B cell (primary cell): ENCODE measurements at regions not wholly inside any gene's neighbourhood (a gene's known extent, or its start where the extent isn't known, plus 50 kb on each side); places are given as distances from the start of the nearest gene placed in this dataset.

Experiments
- ATAC-seq: fragments of 200-7000 bp; cut with Tn5 transposase; one replicate; pipeline ENCODE4 v1.10.0; 2021; ENCODE audit warnings: low read depth, mild to moderate bottlenecking, moderate number of reproducible peaks, moderate library complexity
- CTCF ChIA-PET: fragments of 350-600 bp; sonication (Branson Sonifier 250); formaldehyde crosslinking; loops from one replicate; lab custom pipeline; 2021; ENCODE audit warnings: antibody characterized with exemption, inconsistent platforms; lab: Charles Lee
- POLR2A ChIA-PET: fragments of 350-600 bp; sonication (Branson Sonifier 250); formaldehyde crosslinking; loops from one replicate; lab custom pipeline; 2021; ENCODE audit warnings: antibody characterized with exemption; lab: Charles Lee
- DNase-seq: peaks from one replicate; pipeline ENCODE4 v3.0.0; 2013
- H2AFZ ChIP-seq: 2 replicates; pipeline ENCODE4 v1.6.1; 2012; ENCODE audit warnings: mild to moderate bottlenecking, low read depth, low read length; ENCODE audit not compliant: insufficient read depth, poor library complexity, severe bottlenecking
- H3K27ac ChIP-seq, 2 donors: 1 replicate in 1 of 2; 2 replicates in 1 of 2; pipeline ENCODE4 v1.5.1; 2012 to 2013; ENCODE audit warnings: low read length in 2 of 2, mild to moderate bottlenecking in 2 of 2, moderate library complexity in 1 of 2
- H3K27me3 ChIP-seq, 4 experiments: fragments of 200-600 bp in 1 of 4; sonication (generic) in 1 of 4; replicated peaks in 1 of 4; 1 replicate in 2 of 4; 2 replicates in 2 of 4; pipeline versions ENCODE4 v1.6.1 to v1.7.0; 2013 to 2016; ENCODE audit warnings: low read length in 3 of 4, mild to moderate bottlenecking in 2 of 4, mixed read lengths in 1 of 4, moderate library complexity in 1 of 4; ENCODE audit not compliant: insufficient read depth in 4 of 4, control insufficient read depth in 3 of 4; ENCODE audit errors: control extremely low read depth in 1 of 4
- H3K36me3 ChIP-seq, 2 experiments: replicated peaks in 1 of 2; 1 replicate in 1 of 2; 2 replicates in 1 of 2; pipeline versions ENCODE4 v1.6.1 to v1.7.1; 2013; ENCODE audit warnings: low read length in 1 of 2; ENCODE audit not compliant: insufficient read depth in 2 of 2, control insufficient read depth in 1 of 2; ENCODE audit errors: control extremely low read depth in 1 of 2, extremely low read depth in 1 of 2
- H3K4me1 ChIP-seq, 2 donors: fragments of 200-600 bp in 1 of 2; sonication (generic) in 1 of 2; 1 replicate in 1 of 2; 2 replicates in 1 of 2; pipeline versions ENCODE4 v1.5.1 to v1.6.1; 2013 to 2017; ENCODE audit warnings: low read length in 2 of 2; ENCODE audit not compliant: control insufficient read depth in 2 of 2, insufficient read depth in 2 of 2
- H3K4me2 ChIP-seq: replicated peaks from 2 replicates; pipeline ENCODE3; 2012; ENCODE audit warnings: mild to moderate bottlenecking, low read depth, low read length; ENCODE audit not compliant: poor library complexity, severe bottlenecking
- H3K4me3 ChIP-seq, 5 experiments: fragments of 200-600 bp in 1 of 5; sonication (generic) in 1 of 5; 1 replicate in 3 of 5; 2 replicates in 2 of 5; pipeline versions ENCODE4 v1.5.1 to v1.7.0; 2011 to 2016; ENCODE audit warnings: low read length in 4 of 5, mild to moderate bottlenecking in 4 of 5, low read depth in 2 of 5, control low read depth in 1 of 5, moderate library complexity in 1 of 5; ENCODE audit not compliant: insufficient read depth in 1 of 5; ENCODE audit errors: control extremely low read depth in 1 of 5, extremely low read depth in 1 of 5
- H3K79me2 ChIP-seq: fragments of 200-600 bp; sonication (generic); one replicate; pipeline ENCODE4 v1.6.0; 2016; ENCODE audit warnings: low read length; ENCODE audit not compliant: control insufficient read depth, insufficient read depth
- H3K9ac ChIP-seq: fragments of 200-600 bp; sonication (generic); 2 replicates; pipeline ENCODE4 v1.6.1; 2017; ENCODE audit warnings: mild to moderate bottlenecking, low read length, moderate library complexity
- H3K9me3 ChIP-seq, 3 donors: one replicate each; pipeline versions ENCODE4 v1.6.1 to v1.7.1; 2013; ENCODE audit warnings: low read length in 2 of 3; ENCODE audit not compliant: control insufficient read depth in 2 of 3, insufficient read depth in 1 of 3; ENCODE audit errors: control extremely low read depth in 1 of 3
- H4K20me1 ChIP-seq: 2 replicates; pipeline ENCODE4 v1.6.0; 2012; ENCODE audit warnings: mild to moderate bottlenecking, low read length; ENCODE audit not compliant: insufficient read depth, control insufficient read depth, poor library complexity, severe bottlenecking
- H3K27ac Mint-ChIP-seq: one replicate; pipeline ENCODE4 v1.8.0; 2021; ENCODE audit warnings: mixed read lengths
- H3K27me3 Mint-ChIP-seq: one replicate; pipeline ENCODE4 v1.8.0; 2021; ENCODE audit warnings: mixed read lengths
- H3K4me1 Mint-ChIP-seq: one replicate; pipeline ENCODE4 v1.8.0; 2021; ENCODE audit warnings: mixed read lengths
- H3K4me3 Mint-ChIP-seq: one replicate; pipeline ENCODE4 v1.8.0; 2021; ENCODE audit warnings: mixed read lengths
- H3K9me3 Mint-ChIP-seq: one replicate; pipeline ENCODE4 v1.8.0; 2022; ENCODE audit warnings: mixed read lengths; ENCODE audit not compliant: insufficient read depth
- EZH2 ChIP-seq: IDR thresholded peaks from 2 replicates; pipeline ENCODE4 v1.6.1; 2012; ENCODE audit warnings: borderline replicate concordance, low read depth, mild to moderate bottlenecking, moderate library complexity, low read length; ENCODE audit not compliant: insufficient read depth, poor library complexity, severe bottlenecking
- WGBS: methylation state at CpG from one replicate; pipeline ENCODE4 v1.1.5; 2013; ENCODE audit warnings: missing lambda C conversion rate; ENCODE audit not compliant: insufficient coverage; 5-methylcytosine and 5-hydroxymethylcytosine counted together
- intact Hi-C: fragments of 100-400 bp; cut with micrococcal nuclease; formaldehyde crosslinking; loops from one replicate; pipeline ENCODE4 v1.10.0; 2022
- TF ChIP-seq, protein P1 (sequence below): fragments of 200-600 bp; IDR thresholded peaks from one replicate; pipeline ENCODE4 v1.8.0; 2022; ENCODE audit warnings: antibody characterized with exemption, mild to moderate bottlenecking

DNA sequence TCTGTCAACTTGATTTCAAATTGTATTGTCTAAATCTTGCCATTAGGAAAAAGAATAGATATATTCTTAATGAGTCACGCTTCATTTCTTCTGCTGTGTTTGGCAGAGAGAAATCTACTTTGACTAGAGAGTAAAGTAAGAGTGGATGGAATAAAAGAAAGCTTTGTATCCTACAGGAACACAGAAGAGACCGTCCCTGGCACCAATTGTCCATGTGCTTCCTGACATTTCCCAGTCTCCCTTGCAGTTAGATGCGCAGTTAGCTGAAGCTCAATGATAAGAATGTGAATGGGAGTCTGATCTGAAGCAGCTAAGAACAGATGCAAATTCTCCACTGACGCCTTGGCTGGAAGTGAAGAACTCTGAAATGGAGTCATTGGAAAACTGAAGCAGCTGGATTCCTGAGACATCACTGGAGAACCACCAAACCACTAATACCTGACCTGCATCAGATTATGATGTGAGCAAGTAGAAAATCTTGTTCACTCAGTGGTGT is 528.2 kb upstream of the MARCKS start:
- ChIA-PET POLR2A (no interaction called here), CTCF (interaction anchor here (1.5 kb wide), 1 partner anchor 23 kb away, joined by 4 read pairs; no protein-coding TSS in a partner anchor)
- Histone ChIP-seq H3K36me3 (no peaks in the 10 kb centered on the region), H3K9me3 (no peaks in the 10 kb centered on the region), H3K27me3 (no peaks in the 10 kb centered on the region), H3K4me2 (no peak overlapping the region), H3K79me2 (no peaks in the 10 kb centered on the region), H3K4me1 (no peaks in the 10 kb centered on the region), H2AFZ (no peak overlapping the region), H4K20me1 (no peaks in the 10 kb centered on the region), H3K4me3 (no peak overlapping the region), H3K27ac (no peak overlapping the region), H3K9ac (no peak overlapping the region)
- no peak overlapping the region for H3K4me3 Mint-ChIP-seq
- no peak for ATAC-seq
- no peaks in the 10 kb centered on the region for H3K4me1 Mint-ChIP-seq
- intact Hi-C loops, result no loop called here
- no CpG with 5 or more reads among the region's 4 CpGs for WGBS
- no peaks in the 10 kb centered on the region for H3K9me3 Mint-ChIP-seq
- no peak for DNase-seq
- H3K27ac Mint-ChIP-seq, result no peak overlapping the region
- TF ChIP-seq, protein P1, sequence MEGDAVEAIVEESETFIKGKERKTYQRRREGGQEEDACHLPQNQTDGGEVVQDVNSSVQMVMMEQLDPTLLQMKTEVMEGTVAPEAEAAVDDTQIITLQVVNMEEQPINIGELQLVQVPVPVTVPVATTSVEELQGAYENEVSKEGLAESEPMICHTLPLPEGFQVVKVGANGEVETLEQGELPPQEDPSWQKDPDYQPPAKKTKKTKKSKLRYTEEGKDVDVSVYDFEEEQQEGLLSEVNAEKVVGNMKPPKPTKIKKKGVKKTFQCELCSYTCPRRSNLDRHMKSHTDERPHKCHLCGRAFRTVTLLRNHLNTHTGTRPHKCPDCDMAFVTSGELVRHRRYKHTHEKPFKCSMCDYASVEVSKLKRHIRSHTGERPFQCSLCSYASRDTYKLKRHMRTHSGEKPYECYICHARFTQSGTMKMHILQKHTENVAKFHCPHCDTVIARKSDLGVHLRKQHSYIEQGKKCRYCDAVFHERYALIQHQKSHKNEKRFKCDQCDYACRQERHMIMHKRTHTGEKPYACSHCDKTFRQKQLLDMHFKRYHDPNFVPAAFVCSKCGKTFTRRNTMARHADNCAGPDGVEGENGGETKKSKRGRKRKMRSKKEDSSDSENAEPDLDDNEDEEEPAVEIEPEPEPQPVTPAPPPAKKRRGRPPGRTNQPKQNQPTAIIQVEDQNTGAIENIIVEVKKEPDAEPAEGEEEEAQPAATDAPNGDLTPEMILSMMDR, result no peak
- no peak for TF ChIP-seq EZH2
- peaks cover 26% of the 10 kb centered on the region for H3K27me3 Mint-ChIP-seq

DNA sequence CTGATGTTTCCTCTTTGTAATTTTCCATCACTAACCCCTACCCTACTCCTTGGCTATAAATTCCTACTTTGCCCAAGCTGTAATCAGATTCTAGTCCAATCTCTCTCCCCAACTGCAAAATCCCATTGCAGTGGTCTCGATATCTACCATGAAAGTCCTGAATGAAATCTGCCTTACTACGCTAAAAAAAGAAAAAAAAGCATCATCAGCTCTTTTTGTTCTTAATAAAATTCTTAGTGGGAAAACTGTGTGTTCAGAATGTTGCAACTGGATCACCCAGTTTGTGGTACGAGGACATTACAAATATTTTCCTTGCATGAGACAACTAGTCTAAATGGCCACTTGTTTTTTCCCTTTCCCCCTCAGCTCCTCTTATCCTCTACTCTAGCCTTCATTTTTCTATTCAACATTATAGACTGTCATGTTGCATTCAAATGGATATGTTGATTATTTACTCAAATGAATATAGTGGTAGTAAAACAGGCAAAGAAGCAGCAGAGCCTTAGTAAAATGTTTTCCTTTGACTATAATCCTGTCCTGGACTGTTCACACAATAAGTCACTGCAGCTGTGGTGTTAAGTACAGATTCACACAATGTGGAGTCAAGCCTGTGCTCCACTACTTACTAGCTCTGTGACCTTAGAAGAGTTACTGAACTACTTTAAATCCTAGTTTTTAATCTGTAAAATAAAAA is 527.1 kb upstream of the MARCKS start:
- Histone ChIP-seq H3K27ac (no peak overlapping the region), H3K79me2 (no peaks in the 10 kb centered on the region), H3K4me3 (no peak overlapping the region), H3K9me3 (no peaks in the 10 kb centered on the region), H4K20me1 (no peaks in the 10 kb centered on the region), H3K36me3 (no peaks in the 10 kb centered on the region), H3K4me2 (no peak overlapping the region), H2AFZ (no peak overlapping the region), H3K9ac (no peak overlapping the region), H3K4me1 (no peaks in the 10 kb centered on the region), H3K27me3 (no peaks in the 10 kb centered on the region)
- ATAC-seq (no peak), DNase-seq (no peak)
- TF ChIP-seq, protein P1, result no peak
- TF ChIP-seq EZH2, result no peak
- POLR2A ChIA-PET, result no interaction called here
- Mint-ChIP-seq H3K9me3 (no peaks in the 10 kb centered on the region), H3K4me1 (no peaks in the 10 kb centered on the region), H3K27me3 (peaks cover 26% of the 10 kb centered on the region), H3K4me3 (no peak overlapping the region), H3K27ac (no peak overlapping the region)
- intact Hi-C loops, result no loop called here
- CTCF ChIA-PET, result interaction anchor here (1.5 kb wide), 1 partner anchor 24 kb away, joined by 4 read pairs; no protein-coding TSS in a partner anchor
- no CpG with 5 or more reads among the region's 3 CpGs for WGBS
